Amniotic stem cell (primary cell): ENCODE measurements at regions not wholly inside any gene's neighbourhood (a gene's known extent, or its start where the extent isn't known, plus 50 kb on each side); places are given as distances from the start of the nearest gene placed in this dataset.

ENCODE experiments used
- DNase-seq: peaks from one replicate; lab custom pipeline; 2025; lab: John Stamatoyannopoulos, UW

- no peak for DNase-seq
Observed at GRCh38 chr6:3526962-3527650, 70.3 kb upstream of the SLC22A23 start.

- DNase-seq = no peak
Observed at GRCh38 chr6:3525915-3526314, 69.1 kb upstream of the SLC22A23 start.

- no peak for DNase-seq
Observed at GRCh38 chr6:3524456-3524855, 67.6 kb upstream of the SLC22A23 start.

GRCh38 chr6:3523966-3524365 is 67.1 kb upstream of the SLC22A23 start:
- no peak for DNase-seq

GRCh38 chr6:3523271-3523670 is 66.4 kb upstream of the SLC22A23 start:
- no peak for DNase-seq

- no peak for DNase-seq
Observed at GRCh38 chr6:3522561-3523260, 65.9 kb upstream of the SLC22A23 start.

GRCh38 chr6:3520281-3521230 is 63.7 kb upstream of the SLC22A23 start:
- DNase-seq = no peak

- peak; percentile 79 for DNase-seq
Observed at GRCh38 chr6:3518356-3519190, 61.7 kb upstream of the SLC22A23 start.

GRCh38 chr6:3517350-3517749 is 60.5 kb upstream of the SLC22A23 start:
- DNase-seq = peak; percentile 78

- no peak for DNase-seq
Observed at GRCh38 chr6:3516092-3516491, 59.2 kb upstream of the SLC22A23 start.

GRCh38 chr6:3515669-3516068 is 58.8 kb upstream of the SLC22A23 start:
- no peak for DNase-seq

- no peak for DNase-seq
Observed at GRCh38 chr6:3513416-3513815, 56.6 kb upstream of the SLC22A23 start.

GRCh38 chr6:3512832-3513231 is 56.0 kb upstream of the SLC22A23 start:
- DNase-seq = no peak

GRCh38 chr6:3510617-3511016 is 53.8 kb upstream of the SLC22A23 start:
- no peak for DNase-seq

- no peak for DNase-seq
Observed at GRCh38 chr6:3510178-3510577, 53.3 kb upstream of the SLC22A23 start.

GRCh38 chr6:3509336-3509735 is 52.5 kb upstream of the SLC22A23 start:
- no peak for DNase-seq

- DNase-seq = no peak
Observed at GRCh38 chr6:3506751-3507383, 50.0 kb upstream of the SLC22A23 start.
